GM12874 (cell line): ENCODE measurements at regions not wholly inside any gene's neighbourhood (a gene's known extent, or its start where the extent isn't known, plus 50 kb on each side); places are given as distances from the start of the nearest gene placed in this dataset.

Source experiments
- CTCF ChIP-seq: IDR thresholded peaks from 2 replicates; pipeline ENCODE4 v1.5.1; 2011; ENCODE audit warnings: low read depth, mild to moderate bottlenecking, control low read depth, low read length, moderate library complexity; ENCODE audit not compliant: insufficient read depth

- TF ChIP-seq CTCF, result no peak
These were observed 170.7 kb upstream of the E2F7 start for GRCh38 chr12:77236066-77236465.

GRCh38 chr12:77232045-77232444 lies 166.7 kb upstream of the E2F7 start:
- TF ChIP-seq CTCF, result no peak

GRCh38 chr12:77231501-77231918 lies 166.1 kb upstream of the E2F7 start:
- no peak for TF ChIP-seq CTCF

GRCh38 chr12:77229640-77230442 lies 164.5 kb upstream of the E2F7 start:
- TF ChIP-seq CTCF, result no peak

- no peak for TF ChIP-seq CTCF
These were observed 163.0 kb upstream of the E2F7 start for GRCh38 chr12:77228376-77228775.

GRCh38 chr12:77226368-77226767 lies 161.0 kb upstream of the E2F7 start:
- no peak for TF ChIP-seq CTCF

GRCh38 chr12:77225373-77225772 lies 160.0 kb upstream of the E2F7 start:
- no peak for TF ChIP-seq CTCF
